RWPE2 (cell line): ENCODE measurements at regions not wholly inside any gene's neighbourhood (a gene's known extent, or its start where the extent isn't known, plus 50 kb on each side); places are given as distances from the start of the nearest gene placed in this dataset.
"Not testable (repeated sequence)": the region's sequence is repeated elsewhere in the genome, so short reads cannot be mapped to it uniquely, and the experiment has no call there.

Experiments
- ATAC-seq: fragments of 200-7000 bp; cut with Tn5 transposase; 3 replicates; pipeline ENCODE4 v1.9.1; 2021; ENCODE audit warnings: low read depth
- DNase-seq: peaks from one replicate; pipeline ENCODE4 v3.0.0-alpha.2; 2020; ENCODE audit warnings: low spot score
- H3K27ac ChIP-seq: fragments of 450-650 bp; 2 replicates; pipeline ENCODE4 v1.5.1; 2017; ENCODE audit warnings: mild to moderate bottlenecking; ENCODE audit not compliant: poor library complexity, severe bottlenecking
- H3K27me3 ChIP-seq: fragments of 250-450 bp; sonication (Bioruptor Pico); 2 replicates; pipeline ENCODE4 v1.5.1; 2021; ENCODE audit warnings: mild to moderate bottlenecking, moderate library complexity; ENCODE audit not compliant: insufficient read depth, poor library complexity, severe bottlenecking
- H3K36me3 ChIP-seq: fragments of 250-450 bp; sonication (Bioruptor Pico); 2 replicates; pipeline ENCODE4 v1.5.1; 2020; ENCODE audit warnings: low read depth, mild to moderate bottlenecking, moderate library complexity
- H3K4me1 ChIP-seq: fragments of 250-450 bp; sonication (Bioruptor Pico); 2 replicates; pipeline ENCODE4 v1.5.1; 2021; ENCODE audit warnings: mild to moderate bottlenecking, moderate library complexity; ENCODE audit not compliant: insufficient read depth, poor library complexity, severe bottlenecking
- H3K4me3 ChIP-seq: fragments of 250-450 bp; sonication (Bioruptor Pico); 2 replicates; pipeline ENCODE4 v1.5.1; 2021; ENCODE audit warnings: mild to moderate bottlenecking, moderate library complexity; ENCODE audit not compliant: severe bottlenecking
- H3K9me3 ChIP-seq: fragments of 250-450 bp; sonication (Bioruptor Pico); 2 replicates; pipeline ENCODE4 v1.5.1; 2021; ENCODE audit warnings: mild to moderate bottlenecking, moderate library complexity; ENCODE audit not compliant: severe bottlenecking
- TF ChIP-seq, protein P1 (sequence below): fragments of 450-650 bp; IDR thresholded peaks from one replicate; pipeline ENCODE4 v1.5.1; 2017; ENCODE audit warnings: mild to moderate bottlenecking, moderate library complexity; ENCODE audit not compliant: poor library complexity, severe bottlenecking

GRCh38 chr16:63876103-63876502, 1245.8 kb downstream of the CDH11 start:
- H3K4me3 ChIP-seq: no peak overlapping the region
- H3K4me1 ChIP-seq: no peaks in the 10 kb centered on the region
- no peak overlapping the region for H3K27ac ChIP-seq
- no peaks in the 10 kb centered on the region for H3K27me3 ChIP-seq
- H3K9me3 ChIP-seq: no peaks in the 10 kb centered on the region
- ATAC-seq (peak; percentile 14; the same call in 1 of the 3 replicates), DNase-seq (no peak)
- TF ChIP-seq, protein P1, sequence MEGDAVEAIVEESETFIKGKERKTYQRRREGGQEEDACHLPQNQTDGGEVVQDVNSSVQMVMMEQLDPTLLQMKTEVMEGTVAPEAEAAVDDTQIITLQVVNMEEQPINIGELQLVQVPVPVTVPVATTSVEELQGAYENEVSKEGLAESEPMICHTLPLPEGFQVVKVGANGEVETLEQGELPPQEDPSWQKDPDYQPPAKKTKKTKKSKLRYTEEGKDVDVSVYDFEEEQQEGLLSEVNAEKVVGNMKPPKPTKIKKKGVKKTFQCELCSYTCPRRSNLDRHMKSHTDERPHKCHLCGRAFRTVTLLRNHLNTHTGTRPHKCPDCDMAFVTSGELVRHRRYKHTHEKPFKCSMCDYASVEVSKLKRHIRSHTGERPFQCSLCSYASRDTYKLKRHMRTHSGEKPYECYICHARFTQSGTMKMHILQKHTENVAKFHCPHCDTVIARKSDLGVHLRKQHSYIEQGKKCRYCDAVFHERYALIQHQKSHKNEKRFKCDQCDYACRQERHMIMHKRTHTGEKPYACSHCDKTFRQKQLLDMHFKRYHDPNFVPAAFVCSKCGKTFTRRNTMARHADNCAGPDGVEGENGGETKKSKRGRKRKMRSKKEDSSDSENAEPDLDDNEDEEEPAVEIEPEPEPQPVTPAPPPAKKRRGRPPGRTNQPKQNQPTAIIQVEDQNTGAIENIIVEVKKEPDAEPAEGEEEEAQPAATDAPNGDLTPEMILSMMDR: no peak
- no peaks in the 10 kb centered on the region for H3K36me3 ChIP-seq

DNA sequence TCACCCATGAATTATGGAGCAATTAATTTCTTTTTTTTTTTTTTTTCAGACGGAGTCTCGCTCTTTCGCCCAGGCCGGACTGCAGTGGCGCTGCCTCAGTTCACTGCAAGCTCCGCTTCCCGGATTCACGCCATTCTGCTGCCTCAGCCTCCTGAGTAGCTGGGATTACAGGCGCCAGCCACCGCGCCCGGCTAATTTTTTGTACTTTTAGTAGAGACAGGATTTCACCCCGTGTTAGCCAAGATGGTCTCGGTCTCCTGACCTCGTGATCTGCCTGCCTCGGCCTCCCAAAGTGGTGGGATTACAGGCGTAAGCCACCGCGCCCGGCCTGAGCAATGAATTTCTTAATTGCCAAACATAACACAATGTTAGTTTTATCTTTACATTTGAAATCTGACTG, 1261.2 kb downstream of the CDH11 start:
- not testable (repeated sequence) for H3K4me3 ChIP-seq, H3K36me3 ChIP-seq, H3K4me1 ChIP-seq, ATAC-seq, DNase-seq, H3K27me3 ChIP-seq, H3K27ac ChIP-seq, H3K9me3 ChIP-seq

GRCh38 chr16:63856537-63856936, 1265.3 kb downstream of the CDH11 start:
- Histone ChIP-seq H3K36me3 (no peaks in the 10 kb centered on the region; the same call in 1 of the 2 replicates), H3K9me3 (no peaks in the 10 kb centered on the region)
- TF ChIP-seq, protein P1: no peak

GRCh38 chr16:63850979-63851378, 1270.9 kb downstream of the CDH11 start:
- no peaks in the 10 kb centered on the region for H3K4me1 ChIP-seq
- no peaks in the 10 kb centered on the region for H3K36me3 ChIP-seq
- no peak for ATAC-seq
- TF ChIP-seq, protein P1: no peak
- H3K9me3 ChIP-seq: no peaks in the 10 kb centered on the region
- no peaks in the 10 kb centered on the region for H3K27me3 ChIP-seq
- no peak for DNase-seq
- no peak overlapping the region for H3K4me3 ChIP-seq
- no peak overlapping the region for H3K27ac ChIP-seq

More at GRCh38 chr16:63856537-63856936, 1265.3 kb downstream of the CDH11 start:
- no peaks in the 10 kb centered on the region for H3K27me3 ChIP-seq
- no peak overlapping the region for H3K4me3 ChIP-seq
- H3K27ac ChIP-seq: no peak overlapping the region
- H3K4me1 ChIP-seq: no peaks in the 10 kb centered on the region
- DNase-seq (no peak), ATAC-seq (no peak; the same call in 2 of the 3 replicates)

- Histone ChIP-seq H3K4me1 (no peaks in the 10 kb centered on the region), H3K36me3 (no peaks in the 10 kb centered on the region), H3K9me3 (no peaks in the 10 kb centered on the region), H3K4me3 (no peak overlapping the region), H3K27me3 (no peaks in the 10 kb centered on the region), H3K27ac (no peak overlapping the region)
- DNase-seq (no peak), ATAC-seq (no peak)
- TF ChIP-seq, protein P1: no peak
These were observed 1280.6 kb downstream of the CDH11 start for GRCh38 chr16:63841271-63841670.
